GM23338 (cell line): ENCODE measurements at regions not wholly inside any gene's neighbourhood (a gene's known extent, or its start where the extent isn't known, plus 50 kb on each side); places are given as distances from the start of the nearest gene placed in this dataset.

Source experiments
- CTCF ChIP-seq, 2 experiments: fragments of 200-600 bp in 1 of 2; sonication (generic) in 1 of 2; conservative IDR thresholded peaks; 2 replicates each; pipeline versions ENCODE4 v1.5.1 to v1.6.1; 2016 to 2017; ENCODE audit warnings: antibody characterized with exemption in 2 of 2, low read depth in 2 of 2, mild to moderate bottlenecking in 2 of 2, moderate library complexity in 1 of 2
- EZH2 ChIP-seq: fragments of 200-600 bp; sonication (generic); IDR thresholded peaks from one replicate; pipeline ENCODE4 v1.8.0; 2017; ENCODE audit warnings: antibody characterized with exemption, mild to moderate bottlenecking, low read depth; ENCODE audit not compliant: unreplicated experiment
- POLR2AphosphoS5 ChIP-seq: IDR thresholded peaks from 2 replicates; pipeline ENCODE4 v1.6.1; 2016; ENCODE audit warnings: antibody characterized with exemption, low read depth
- REST ChIP-seq: IDR thresholded peaks from one replicate; pipeline ENCODE4 v1.6.1; 2018; ENCODE audit warnings: antibody characterized with exemption; ENCODE audit not compliant: unreplicated experiment
- ZNF331 ChIP-seq: fragments of 250-450 bp; sonication (Bioruptor Pico); IDR thresholded peaks from 2 replicates; pipeline ENCODE4 v1.5.0; 2020; ENCODE audit warnings: low read depth, mild to moderate bottlenecking, moderate library complexity
- ZNF462 ChIP-seq: fragments of 250-450 bp; sonication (Bioruptor Pico); IDR thresholded peaks from 2 replicates; pipeline ENCODE4 v1.5.0; 2020; ENCODE audit warnings: mild to moderate bottlenecking, moderate library complexity

GRCh38 chr2:105950521-105951383 lies 206.0 kb downstream of the NCK2 start:
- TF ChIP-seq CTCF (conservative IDR thresholded peaks at IDR 0.05; ENCODE audit: low read depth in 2 of 2) (no peak), EZH2 (no peak), REST (no peak), POLR2AphosphoS5 (no peak), ZNF462 (CRISPR knock-in tag) (no peak), ZNF331 (CRISPR knock-in tag) (no peak)
